ENCODE measurements at regions not wholly inside any gene's neighbourhood (a gene's known extent, or its start where the extent isn't known, plus 50 kb on each side); places are given as distances from the start of the nearest gene placed in this dataset.

- no peak for DNase-seq (ENCODE audit: low read depth)
Observed at GRCh38 chr5:61788548-61788947, 456.5 kb downstream of the ZSWIM6 start.

GRCh38 chr5:61790007-61790406 is 457.9 kb downstream of the ZSWIM6 start:
- DNase-seq (ENCODE audit: low read depth), result no peak

GRCh38 chr5:61790678-61791077 is 458.6 kb downstream of the ZSWIM6 start:
- no peak for DNase-seq (ENCODE audit: low read depth)

DNA sequence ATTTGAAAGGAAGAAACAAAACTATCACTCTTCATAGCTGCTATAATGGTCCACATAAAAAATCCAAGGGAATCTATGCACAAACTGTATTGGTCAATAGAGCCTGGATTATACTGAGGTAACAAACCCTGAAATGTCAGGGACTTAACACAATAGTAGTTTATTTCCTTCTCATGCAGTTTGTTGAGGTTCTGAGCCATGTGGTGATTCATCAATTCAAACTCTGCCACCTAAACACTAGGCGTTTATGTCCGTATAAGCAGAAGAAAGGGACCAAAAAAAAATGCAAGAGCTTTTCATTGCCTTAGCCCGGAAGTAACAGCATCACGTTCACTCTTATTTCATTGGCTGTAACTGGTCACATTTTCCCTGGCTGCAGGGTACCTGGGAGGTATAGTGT is 464.7 kb downstream of the ZSWIM6 start:
- DNase-seq (ENCODE audit: low read depth), result no peak

DNA sequence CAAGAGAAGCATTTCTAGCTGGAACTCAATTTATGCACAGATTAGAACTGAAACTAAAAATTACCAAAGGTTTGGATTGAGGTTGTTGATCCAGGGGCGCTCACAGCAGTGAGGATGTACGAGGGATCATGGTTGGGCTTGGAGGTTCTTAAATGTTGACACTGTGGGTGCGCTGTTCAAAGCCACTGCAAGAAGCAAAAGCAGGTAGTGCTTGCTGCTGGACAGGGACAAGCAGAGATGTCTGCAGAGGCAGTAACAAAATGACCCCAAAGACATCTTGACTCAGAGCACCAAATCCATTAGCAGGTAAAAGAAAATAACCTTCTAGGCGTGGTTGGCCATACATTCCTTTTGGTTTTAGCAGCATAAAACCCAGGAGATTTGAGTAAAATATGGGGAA is 468.4 kb downstream of the ZSWIM6 start:
- DNase-seq (ENCODE audit: low read depth), result no peak

GRCh38 chr5:61801174-61801573 is 469.1 kb downstream of the ZSWIM6 start:
- no peak for DNase-seq (ENCODE audit: low read depth)

- DNase-seq (ENCODE audit: low read depth), result no peak
Observed at GRCh38 chr5:61802456-61802855, 470.4 kb downstream of the ZSWIM6 start.

DNA sequence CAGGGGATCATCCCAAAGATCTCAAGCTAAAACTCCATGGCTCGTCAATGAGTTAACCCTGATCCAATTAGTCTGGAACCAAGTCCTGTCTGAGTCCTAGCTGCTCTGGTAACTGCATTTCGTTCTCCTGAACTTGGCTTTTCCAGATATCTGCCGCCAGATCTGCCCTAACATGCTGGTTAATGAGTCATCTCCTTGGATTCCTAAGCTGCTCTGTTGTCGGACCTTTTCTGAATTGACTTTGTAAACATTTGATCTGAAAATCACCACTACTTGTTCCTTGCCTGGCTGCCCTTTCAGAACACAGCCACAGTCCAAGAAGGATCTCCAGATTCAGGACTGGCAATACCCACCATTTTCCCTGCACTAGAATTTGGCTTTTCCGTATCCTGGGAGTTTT is 473.0 kb downstream of the ZSWIM6 start:
- DNase-seq (ENCODE audit: low read depth), result no peak

- no peak for DNase-seq (ENCODE audit: low read depth)
Observed at GRCh38 chr5:61806491-61807020, 474.5 kb downstream of the ZSWIM6 start.

DNA sequence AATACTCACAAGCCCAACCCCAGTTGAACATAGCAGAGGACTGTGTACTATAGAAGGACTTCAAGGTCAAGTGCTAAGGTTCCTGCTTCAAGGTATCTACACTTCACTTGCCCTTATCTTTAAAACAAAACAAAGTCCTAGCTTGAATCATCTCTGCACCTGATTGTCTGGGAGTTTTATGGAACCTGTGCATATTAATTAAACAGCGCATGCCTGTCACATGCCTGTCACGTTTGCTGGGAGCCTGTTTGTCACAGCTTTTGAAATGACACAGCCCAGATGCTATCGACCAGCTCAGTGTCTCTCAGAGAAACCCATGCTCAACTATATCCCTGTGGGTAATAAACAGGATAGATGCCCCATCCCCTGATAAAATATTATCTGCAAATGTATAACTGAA is 476.0 kb downstream of the ZSWIM6 start:
- DNase-seq (ENCODE audit: low read depth), result no peak

- DNase-seq (ENCODE audit: low read depth), result no peak
Observed at GRCh38 chr5:61808909-61809308, 476.9 kb downstream of the ZSWIM6 start.

DNA sequence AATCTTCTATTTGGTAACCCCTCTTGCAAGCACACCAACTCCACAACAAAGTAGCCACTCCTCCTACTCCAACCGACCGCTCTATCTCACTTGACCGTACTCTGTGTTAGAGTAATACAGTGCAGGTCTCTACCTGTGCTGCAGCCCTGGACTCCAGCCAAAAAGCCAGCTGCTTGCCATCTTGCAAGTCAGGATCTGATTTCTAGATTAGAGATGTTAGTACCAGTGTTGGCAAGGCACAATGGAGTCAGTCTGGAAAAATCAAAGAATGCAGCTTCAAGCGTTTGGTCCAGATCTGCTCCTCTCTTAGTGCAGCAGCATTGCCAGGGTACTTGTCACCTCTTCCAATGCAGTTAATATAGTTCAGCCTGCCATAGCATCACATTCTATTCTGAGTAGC is 477.6 kb downstream of the ZSWIM6 start:
- DNase-seq (ENCODE audit: low read depth), result no peak

DNA sequence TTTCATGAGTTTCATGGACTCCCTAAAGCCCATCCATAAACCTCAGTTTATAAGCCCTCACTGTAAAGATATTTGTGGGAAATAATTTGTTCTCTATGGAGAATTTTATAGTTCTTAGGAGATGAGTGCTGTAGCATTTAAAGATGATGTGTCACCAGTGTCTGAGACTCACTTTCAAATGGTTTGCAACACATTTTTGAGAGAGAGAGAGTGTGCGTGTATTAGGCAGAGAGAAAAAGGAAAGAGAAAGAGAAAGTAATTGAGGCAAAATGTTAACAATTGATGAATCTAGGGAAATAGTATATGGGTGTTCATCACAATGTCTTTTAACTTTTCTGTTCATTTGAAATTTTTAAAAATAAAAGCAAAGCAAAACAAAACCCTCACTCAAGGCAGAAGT is 479.0 kb downstream of the ZSWIM6 start:
- DNase-seq (ENCODE audit: low read depth), result no peak

GRCh38 chr5:61813361-61813760 is 481.3 kb downstream of the ZSWIM6 start:
- no peak for DNase-seq (ENCODE audit: low read depth)

DNA sequence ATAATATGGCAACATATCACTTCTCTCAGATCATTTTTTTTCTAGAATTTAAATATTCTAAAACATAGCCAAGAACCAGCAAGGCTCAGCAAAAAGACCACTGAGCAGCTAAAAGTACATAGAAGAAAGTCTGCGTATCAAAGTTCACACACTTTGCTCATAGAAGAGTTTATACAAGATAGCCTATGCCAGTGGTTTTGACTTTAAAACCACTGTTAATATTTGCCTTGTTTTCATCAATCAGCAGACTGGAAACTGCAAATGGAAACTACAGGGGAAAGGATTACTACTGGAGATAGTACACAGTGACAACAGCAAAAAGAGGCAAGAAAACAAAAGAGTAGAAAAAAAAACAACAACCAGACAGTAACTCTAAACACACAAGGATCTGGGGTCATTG is 483.3 kb downstream of the ZSWIM6 start:
- no peak for DNase-seq (ENCODE audit: low read depth)

- DNase-seq (ENCODE audit: low read depth), result no peak
Observed at GRCh38 chr5:61816146-61816545, 484.1 kb downstream of the ZSWIM6 start.

- DNase-seq (ENCODE audit: low read depth), result no peak
Observed at GRCh38 chr5:61816585-61817450, 484.8 kb downstream of the ZSWIM6 start.

DNA sequence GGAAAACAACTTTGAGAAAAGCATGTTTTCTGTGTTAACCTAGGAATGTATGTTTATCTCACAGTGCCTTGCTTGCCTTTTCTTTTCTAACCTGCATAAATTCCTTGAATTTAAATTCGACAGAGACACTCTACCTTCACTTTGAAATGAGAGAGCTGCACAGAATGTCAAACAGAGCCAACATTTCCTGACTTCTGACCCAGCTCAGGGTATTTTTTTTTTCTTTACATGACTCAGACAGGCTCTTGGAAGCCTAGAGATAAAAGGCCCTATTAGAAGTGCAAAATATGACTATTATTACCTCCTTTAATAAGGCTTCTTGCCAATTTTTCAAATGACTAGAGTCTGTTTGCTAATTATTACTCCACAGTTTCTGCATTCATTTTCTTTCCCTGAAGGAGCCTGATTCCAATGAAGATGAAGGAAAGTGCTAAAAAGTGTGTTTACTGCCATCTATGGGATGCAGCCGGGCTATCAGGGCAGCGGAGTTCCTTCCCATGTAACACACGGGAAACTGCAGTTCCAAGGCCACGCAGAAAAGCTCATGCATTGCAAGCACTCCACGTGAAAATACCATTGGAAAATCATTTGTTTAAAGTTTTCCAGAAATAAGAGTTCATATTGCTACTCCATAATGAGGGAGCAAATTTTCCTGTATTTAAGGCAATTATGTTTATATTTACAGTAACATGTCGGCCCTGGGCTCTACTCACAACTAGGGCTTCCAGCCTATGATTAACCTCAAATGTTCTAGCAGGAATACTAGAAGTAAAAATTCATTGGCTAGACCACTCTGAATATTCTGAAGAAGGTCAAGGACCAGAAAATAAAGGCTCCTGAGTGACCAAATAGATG is 485.6 kb downstream of the ZSWIM6 start:
- DNase-seq (ENCODE audit: low read depth), result no peak

GRCh38 chr5:61820836-61821235 is 485.2 kb upstream of the KIF2A start:
- DNase-seq (ENCODE audit: low read depth), result no peak

- DNase-seq (ENCODE audit: low read depth), result no peak
Observed at GRCh38 chr5:61821561-61821960, 484.4 kb upstream of the KIF2A start.

- no peak for DNase-seq (ENCODE audit: low read depth)
Observed at GRCh38 chr5:61822584-61822983, 483.4 kb upstream of the KIF2A start.

GRCh38 chr5:61823065-61823464 is 482.9 kb upstream of the KIF2A start:
- no peak for DNase-seq (ENCODE audit: low read depth)

GRCh38 chr5:61823781-61824180 is 482.2 kb upstream of the KIF2A start:
- DNase-seq (ENCODE audit: low read depth), result no peak

Data from stimulated activated CD4-positive, alpha-beta T cell treated with anti-CD3 and anti-CD28 coated beads, Interleukin-2, amount 100 ng/mL, for 4 hours (primary cell).